HepG2 (cell line): ENCODE measurements at regions not wholly inside any gene's neighbourhood (a gene's known extent, or its start where the extent isn't known, plus 50 kb on each side); places are given as distances from the start of the nearest gene placed in this dataset.

Experiments
- ATAC-seq: fragments of 200-7000 bp; cut with Tn5 transposase; 3 replicates; pipeline ENCODE4 v1.9.1; 2020; ENCODE audit warnings: mild to moderate bottlenecking, moderate library complexity
- BruUV-seq: library from RNA; stranded (reverse); fragments of 400-500 nt; replicated peaks from 2 replicates; lab custom pipeline; 2021; lab: Mats Ljungman, UMichigan
- CTCF ChIA-PET: fragments of 300-600 bp; formaldehyde crosslinking; extraction: SDS; loops from one replicate; lab custom pipeline; 2021; ENCODE audit warnings: low total read pairs, inconsistent platforms, low intra/inter-chr PET ratio; lab: Yijun Ruan, JAX
- POLR2A ChIA-PET: fragments of 350-600 bp; sonication (Branson Sonifier 250); formaldehyde crosslinking; loops from one replicate; lab custom pipeline; 2020; ENCODE audit warnings: antibody characterized with exemption, inconsistent platforms; lab: Yijun Ruan, JAX
- DNase-seq: peaks from one replicate; pipeline ENCODE4 v3.0.0-alpha.2; 2015; ENCODE audit warnings: low spot score
- FAIRE-seq: peaks from 3 replicates; lab custom pipeline; 2011; peaks lifted over from hg19 to GRCh38; lab: Jason Lieb, UNC
- H2AFZ ChIP-seq: one replicate; pipeline ENCODE4 v1.6.1; 2011; ENCODE audit warnings: low read length, inconsistent platforms
- H3K27ac ChIP-seq: fragments of 300-600 bp; 3 replicates; pipeline ENCODE4 v1.8.0; 2011; ENCODE audit warnings: mixed run types, mild to moderate bottlenecking, mixed read lengths, low read length, inconsistent platforms; ENCODE audit not compliant: insufficient read depth; ENCODE audit errors: extremely low read length
- H3K27me3 ChIP-seq, 2 experiments: fragments of 200-600 bp in 1 of 2; 2 replicates in 1 of 2; 3 replicates in 1 of 2; pipeline versions ENCODE4 v1.6.0 to v1.8.0; 2011; ENCODE audit warnings: low read length in 2 of 2, mild to moderate bottlenecking in 2 of 2, moderate library complexity in 2 of 2, inconsistent platforms in 1 of 2; ENCODE audit not compliant: insufficient read depth in 2 of 2, control insufficient read depth in 1 of 2
- H3K36me3 ChIP-seq, 2 experiments: fragments of 200-600 bp in 1 of 2; replicated peaks in 1 of 2; 2 replicates in 1 of 2; 3 replicates in 1 of 2; pipeline versions ENCODE4 v1.5.1 to v1.8.0; 2011; ENCODE audit warnings: low read length in 2 of 2, inconsistent platforms in 1 of 2; ENCODE audit not compliant: insufficient read depth in 2 of 2, control insufficient read depth in 1 of 2
- H3K4me1 ChIP-seq: 2 replicates; pipeline ENCODE4 v1.5.1; 2012; ENCODE audit warnings: low read length, inconsistent platforms; ENCODE audit not compliant: insufficient read depth
- H3K4me2 ChIP-seq: 2 replicates; pipeline ENCODE4 v1.6.0; 2011; ENCODE audit warnings: low read depth, low read length, inconsistent platforms
- H3K4me3 ChIP-seq, 3 experiments: fragments of 200-600 bp in 1 of 3; sonication (generic), shearing (Covaris generic) in 1 of 3; replicated peaks in 1 of 3; 2 replicates each; pipeline ENCODE4 v1.5.1; 2011 to 2016; ENCODE audit warnings: low read length in 3 of 3, inconsistent platforms in 2 of 3, low read depth in 2 of 3, mild to moderate bottlenecking in 2 of 3, control low read depth in 1 of 3, mixed read lengths in 1 of 3; ENCODE audit not compliant: insufficient read depth in 1 of 3
- H3K79me2 ChIP-seq: one replicate; pipeline ENCODE4 v1.6.1; 2011; ENCODE audit warnings: low read length, inconsistent platforms; ENCODE audit not compliant: insufficient read depth
- H3K9ac ChIP-seq: 2 replicates; pipeline ENCODE4 v1.6.0; 2011; ENCODE audit warnings: mild to moderate bottlenecking, low read depth, low read length, inconsistent platforms; ENCODE audit not compliant: insufficient read depth
- H3K9me3 ChIP-seq: 2 replicates; pipeline ENCODE4 v1.5.1; 2012; ENCODE audit warnings: mild to moderate bottlenecking, low read length
- H4K20me1 ChIP-seq: 2 replicates; pipeline ENCODE4 v1.6.0; 2011; ENCODE audit warnings: inconsistent platforms, mild to moderate bottlenecking, low read length, moderate library complexity; ENCODE audit not compliant: insufficient read depth
- ASH2L ChIP-seq: fragments of 300-600, 200-600 bp; sonication (generic); IDR thresholded peaks from 2 replicates; pipeline ENCODE4 v1.7.0; 2017; ENCODE audit warnings: low read depth, mild to moderate bottlenecking, moderate library complexity, mixed read lengths, low read length; ENCODE audit not compliant: insufficient read length
- ZNF136 ChIP-seq: sonication (generic); formaldehyde crosslinking; IDR thresholded peaks from 2 replicates; pipeline ENCODE4 v1.8.1; 2022; ENCODE audit warnings: low read depth, mild to moderate bottlenecking, moderate library complexity, missing genetic modification reagents
- ZNF17 ChIP-seq: sonication (generic); formaldehyde crosslinking; IDR thresholded peaks from 2 replicates; pipeline ENCODE4 v1.5.0; 2020; ENCODE audit warnings: mild to moderate bottlenecking, missing genetic modification reagents
- ZNF432 ChIP-seq: sonication (generic); formaldehyde crosslinking; IDR thresholded peaks from 2 replicates; pipeline ENCODE4 v1.5.0; 2020; ENCODE audit warnings: missing genetic modification reagents, mild to moderate bottlenecking, borderline replicate concordance
- ZNF607 ChIP-seq: sonication (generic); formaldehyde crosslinking; IDR thresholded peaks from 2 replicates; pipeline ENCODE4 v1.5.1; 2020; ENCODE audit warnings: missing genetic modification reagents, mild to moderate bottlenecking, borderline replicate concordance
- WGBS: methylation state at CpG from one replicate; pipeline ENCODE4 v1.1.6; 2017; ENCODE audit warnings: low lambda C conversion rate; 5-methylcytosine and 5-hydroxymethylcytosine counted together
- in situ Hi-C: cut with HindIII; loops from 2 replicates; pipeline ENCODE4 v1.10.0; 2017; ENCODE audit warnings: low pct_unique_long_range_greater_than_20kb; ENCODE audit not compliant: extremely low pct_ligation_motif_present
- intact Hi-C: fragments of 100-400 bp; cut with micrococcal nuclease; formaldehyde crosslinking; loops from one replicate; pipeline ENCODE4 v1.10.0; 2022; ENCODE audit not compliant: unreplicated experiment
- TF ChIP-seq, protein P1 (sequence below): sonication (generic); formaldehyde crosslinking; IDR thresholded peaks from 2 replicates; pipeline ENCODE4 v1.5.1; 2020; ENCODE audit warnings: missing genetic modification reagents, mild to moderate bottlenecking, borderline replicate concordance
- TF ChIP-seq, protein P2 (sequence below): IDR thresholded peaks from 2 replicates; pipeline ENCODE4 v1.6.1; 2018; ENCODE audit warnings: missing genetic modification reagents, mild to moderate bottlenecking, missing compliant biosample characterization

- TF ChIP-seq ZNF607 (CRISPR knock-in tag) (no peak), ZNF136 (CRISPR knock-in tag) (no peak), ZNF432 (CRISPR knock-in tag) (no peak)
- TF ChIP-seq, protein P1, sequence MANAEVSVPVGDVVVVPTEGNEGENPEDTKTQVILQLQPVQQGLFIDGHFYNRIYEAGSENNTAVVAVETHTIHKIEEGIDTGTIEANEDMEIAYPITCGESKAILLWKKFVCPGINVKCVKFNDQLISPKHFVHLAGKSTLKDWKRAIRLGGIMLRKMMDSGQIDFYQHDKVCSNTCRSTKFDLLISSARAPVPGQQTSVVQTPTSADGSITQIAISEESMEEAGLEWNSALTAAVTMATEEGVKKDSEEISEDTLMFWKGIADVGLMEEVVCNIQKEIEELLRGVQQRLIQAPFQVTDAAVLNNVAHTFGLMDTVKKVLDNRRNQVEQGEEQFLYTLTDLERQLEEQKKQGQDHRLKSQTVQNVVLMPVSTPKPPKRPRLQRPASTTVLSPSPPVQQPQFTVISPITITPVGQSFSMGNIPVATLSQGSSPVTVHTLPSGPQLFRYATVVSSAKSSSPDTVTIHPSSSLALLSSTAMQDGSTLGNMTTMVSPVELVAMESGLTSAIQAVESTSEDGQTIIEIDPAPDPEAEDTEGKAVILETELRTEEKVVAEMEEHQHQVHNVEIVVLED (CRISPR knock-in tag), result no peak
- TF ChIP-seq, protein P2, sequence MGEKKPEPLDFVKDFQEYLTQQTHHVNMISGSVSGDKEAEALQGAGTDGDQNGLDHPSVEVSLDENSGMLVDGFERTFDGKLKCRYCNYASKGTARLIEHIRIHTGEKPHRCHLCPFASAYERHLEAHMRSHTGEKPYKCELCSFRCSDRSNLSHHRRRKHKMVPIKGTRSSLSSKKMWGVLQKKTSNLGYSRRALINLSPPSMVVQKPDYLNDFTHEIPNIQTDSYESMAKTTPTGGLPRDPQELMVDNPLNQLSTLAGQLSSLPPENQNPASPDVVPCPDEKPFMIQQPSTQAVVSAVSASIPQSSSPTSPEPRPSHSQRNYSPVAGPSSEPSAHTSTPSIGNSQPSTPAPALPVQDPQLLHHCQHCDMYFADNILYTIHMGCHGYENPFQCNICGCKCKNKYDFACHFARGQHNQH (CRISPR knock-in tag), result no peak
These were observed 328.6 kb upstream of the NUDT12 start (continued) for GRCh38 chr5:103891151-103891550.

- WGBS, result 6% methylated on average over 1 of the region's 1 CpG
- no peaks in the 10 kb centered on the region for H4K20me1 ChIP-seq
- H2AFZ ChIP-seq, result no peak overlapping the region
- no peaks in the 10 kb centered on the region for H3K9me3 ChIP-seq
- H3K36me3 ChIP-seq, result no peaks in the 10 kb centered on the region
- FAIRE-seq, result no peak
- H3K4me3 ChIP-seq, result no peak overlapping the region
- H3K4me1 ChIP-seq, result no peaks in the 10 kb centered on the region
- H3K79me2 ChIP-seq, result no peaks in the 10 kb centered on the region
- no peak overlapping the region for H3K9ac ChIP-seq
- no peak overlapping the region for H3K4me2 ChIP-seq
- no peak overlapping the region for H3K27ac ChIP-seq
- no peaks in the 10 kb centered on the region for H3K27me3 ChIP-seq
- no peak for ATAC-seq
- ChIA-PET CTCF (no interaction called here), POLR2A (no interaction called here)
- TF ChIP-seq ZNF17 (CRISPR knock-in tag) (no peak), ASH2L (no peak)
- no TSS peak for BruUV-seq
- intact Hi-C loops (no loop called here), in situ Hi-C loops (no loop called here)
- no peak for DNase-seq
These were observed 327.7 kb upstream of the NUDT12 start for GRCh38 chr5:103890313-103890712.
